ENCODE measurements at regions not wholly inside any gene's neighbourhood (a gene's known extent, or its start where the extent isn't known, plus 50 kb on each side); places are given as distances from the start of the nearest gene placed in this dataset.

GRCh38 chr1:104105465-104105864 lies 355.8 kb downstream of the AMY1C start:
- no peak for DNase-seq (ENCODE audit: low spot score)
- no peaks in the 10 kb centered on the region for H3K79me2 ChIP-seq
- no peaks in the 10 kb centered on the region for H3K4me1 ChIP-seq (ENCODE audit: insufficient read depth)
- no peak for TF ChIP-seq EZH2phosphoT487 (IDR thresholded peaks at IDR 0.05; ENCODE audit: low read depth, severe bottlenecking, unreplicated experiment)
- no peak for TF ChIP-seq CTCF (IDR thresholded peaks at IDR 0.05; ENCODE audit: poor library complexity)
- TF ChIP-seq EZH2 (IDR thresholded peaks at IDR 0.05; ENCODE audit: borderline replicate concordance) = no peak
- H3K36me3 ChIP-seq (replicated peaks; ENCODE audit: insufficient read depth, low read depth) = no peaks in the 10 kb centered on the region
- no peaks in the 10 kb centered on the region for H3K9me2 ChIP-seq (replicated peaks; ENCODE audit: insufficient read depth)
- no peaks in the 10 kb centered on the region for H4K20me1 ChIP-seq (ENCODE audit: insufficient read depth, poor library complexity, severe bottlenecking)
- 75% methylated on average over 5 of the region's 5 CpGs for WGBS (ENCODE audit: low lambda C conversion rate, missing lambda C conversion rate)
- H3K4me2 ChIP-seq = no peak overlapping the region
- no peaks in the 10 kb centered on the region for H3K9me3 ChIP-seq (ENCODE audit: low read depth)
- no peak overlapping the region for H3K27ac ChIP-seq
- no peak overlapping the region for H2AFZ ChIP-seq
- no peak overlapping the region for H3K4me3 ChIP-seq
- no peaks in the 10 kb centered on the region for H3K27me3 ChIP-seq

- no peak for DNase-seq (ENCODE audit: low spot score)
- H3K4me3 ChIP-seq = no peak overlapping the region
- no peaks in the 10 kb centered on the region for H4K20me1 ChIP-seq (ENCODE audit: insufficient read depth, poor library complexity, severe bottlenecking)
- H3K9me3 ChIP-seq (ENCODE audit: low read depth) = no peaks in the 10 kb centered on the region
- no peaks in the 10 kb centered on the region for H3K9me2 ChIP-seq (replicated peaks; ENCODE audit: insufficient read depth)
- no peaks in the 10 kb centered on the region for H3K79me2 ChIP-seq
- H3K27ac ChIP-seq = no peak overlapping the region
- TF ChIP-seq CTCF (IDR thresholded peaks at IDR 0.05; ENCODE audit: poor library complexity) (peak; percentile 39), EZH2 (IDR thresholded peaks at IDR 0.05; ENCODE audit: borderline replicate concordance) (no peak)
- no peaks in the 10 kb centered on the region for H3K36me3 ChIP-seq (replicated peaks; ENCODE audit: insufficient read depth, low read depth)
- no peaks in the 10 kb centered on the region for H3K4me1 ChIP-seq (ENCODE audit: insufficient read depth)
- no peak overlapping the region for H3K4me2 ChIP-seq
- no peak overlapping the region for H2AFZ ChIP-seq
- no peaks in the 10 kb centered on the region for H3K27me3 ChIP-seq
Measured at GRCh38 chr1:104120525-104120924, 370.8 kb downstream of the AMY1C start.

GRCh38 chr1:104121271-104121670 lies 371.6 kb downstream of the AMY1C start:
- H4K20me1 ChIP-seq (ENCODE audit: insufficient read depth, poor library complexity, severe bottlenecking) = no peaks in the 10 kb centered on the region
- H3K27me3 ChIP-seq = no peaks in the 10 kb centered on the region
- H3K4me3 ChIP-seq = no peak overlapping the region
- TF ChIP-seq EZH2 (IDR thresholded peaks at IDR 0.05; ENCODE audit: borderline replicate concordance) (no peak), CTCF (IDR thresholded peaks at IDR 0.05; ENCODE audit: poor library complexity) (no peak), EZH2phosphoT487 (IDR thresholded peaks at IDR 0.05; ENCODE audit: low read depth, severe bottlenecking, unreplicated experiment) (no peak)
- H3K79me2 ChIP-seq = no peaks in the 10 kb centered on the region
- no peaks in the 10 kb centered on the region for H3K9me3 ChIP-seq (ENCODE audit: low read depth)
- DNase-seq (ENCODE audit: low spot score) = no peak
- no peak overlapping the region for H2AFZ ChIP-seq
- WGBS (ENCODE audit: low lambda C conversion rate, missing lambda C conversion rate) = 62% methylated on average over 4 of the region's 4 CpGs
- no peaks in the 10 kb centered on the region for H3K36me3 ChIP-seq (replicated peaks; ENCODE audit: insufficient read depth, low read depth)
- no peaks in the 10 kb centered on the region for H3K9me2 ChIP-seq (replicated peaks; ENCODE audit: insufficient read depth)
- H3K4me2 ChIP-seq = no peak overlapping the region
- H3K27ac ChIP-seq = no peak overlapping the region
- H3K4me1 ChIP-seq (ENCODE audit: insufficient read depth) = no peaks in the 10 kb centered on the region

GRCh38 chr1:104125266-104125665 lies 375.6 kb downstream of the AMY1C start:
- Histone ChIP-seq H4K20me1 (ENCODE audit: insufficient read depth, poor library complexity, severe bottlenecking) (no peaks in the 10 kb centered on the region), H3K4me3 (no peak overlapping the region), H2AFZ (no peak overlapping the region), H3K79me2 (no peaks in the 10 kb centered on the region), H3K36me3 (replicated peaks; ENCODE audit: insufficient read depth, low read depth) (no peaks in the 10 kb centered on the region), H3K9me2 (replicated peaks; ENCODE audit: insufficient read depth) (no peaks in the 10 kb centered on the region), H3K4me1 (ENCODE audit: insufficient read depth) (no peaks in the 10 kb centered on the region), H3K9me3 (ENCODE audit: low read depth) (no peaks in the 10 kb centered on the region), H3K4me2 (no peak overlapping the region), H3K27ac (no peak overlapping the region), H3K27me3 (no peaks in the 10 kb centered on the region)
- no peak for TF ChIP-seq EZH2phosphoT487 (IDR thresholded peaks at IDR 0.05; ENCODE audit: low read depth, severe bottlenecking, unreplicated experiment)
- TF ChIP-seq CTCF (IDR thresholded peaks at IDR 0.05; ENCODE audit: poor library complexity) = no peak
- no peak for TF ChIP-seq EZH2 (IDR thresholded peaks at IDR 0.05; ENCODE audit: borderline replicate concordance)
- no peak for DNase-seq (ENCODE audit: low spot score)
- 23% methylated on average over 1 of the region's 1 CpG for WGBS (ENCODE audit: low lambda C conversion rate, missing lambda C conversion rate)
